ENCODE measurements at regions not wholly inside any gene's neighbourhood (a gene's known extent, or its start where the extent isn't known, plus 50 kb on each side); places are given as distances from the start of the nearest gene placed in this dataset.
"Not testable (repeated sequence)": the region's sequence is repeated elsewhere in the genome, so short reads cannot be mapped to it uniquely, and the experiment has no call there.

- H3K4me3 ChIP-seq = no peak overlapping the region
- H3K4me1 ChIP-seq = peaks cover 0 to 12% (median 4%) of the 10 kb centered on the region in 4 donors
- no peaks in the 10 kb centered on the region for H3K36me3 ChIP-seq
- WGBS = 99% methylated on average over 10 of the region's 10 CpGs
- TF ChIP-seq CTCF (IDR thresholded peaks at IDR 0.05) (no peak), POLR2A (IDR thresholded peaks at IDR 0.05; ENCODE audit: low read depth) (no peak), EP300 (IDR thresholded peaks at IDR 0.05) (no peak), POLR2AphosphoS5 (IDR thresholded peaks at IDR 0.05) (no peak)
- no peaks in the 10 kb centered on the region for H3K9me3 ChIP-seq
- no peak for DNase-seq (ENCODE audit: extremely low spot score)
- intact Hi-C loops (cut with DNase I) = no loop called here
- no peaks in the 10 kb centered on the region for H3K27me3 ChIP-seq
- peak overlapping the region in 3 of 4 donors; percentile 23 to 59 (median 28) for H3K27ac ChIP-seq (replicated peaks in 1 of 4)
These were observed 62.5 kb upstream of the CYP1B1 start for GRCh38 chr2:38138419-38138818.

DNA sequence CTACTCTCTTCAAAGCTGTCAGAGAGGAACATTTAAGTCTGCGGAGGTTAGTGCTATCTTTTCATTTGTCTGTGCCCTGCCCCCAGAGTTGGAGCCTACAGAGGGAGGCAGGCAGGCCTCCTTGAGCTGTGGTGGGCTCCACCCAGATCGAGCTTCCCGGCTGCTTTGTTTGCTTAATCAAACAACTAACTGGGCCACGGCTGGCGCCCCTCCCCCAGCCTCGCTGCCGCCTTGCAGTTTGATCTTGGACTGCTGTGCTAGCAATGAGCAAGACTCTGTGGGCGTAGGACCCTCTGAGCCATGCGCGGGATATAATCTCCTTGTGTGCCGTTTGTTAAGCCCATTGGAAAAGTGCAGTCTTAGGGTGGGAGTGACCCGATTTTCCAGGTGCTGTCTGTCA, 62.0 kb upstream of the CYP1B1 start:
- DNase-seq (ENCODE audit: extremely low spot score); H3K9me3 ChIP-seq; H3K27ac ChIP-seq (replicated peaks in 1 of 4); H3K4me3 ChIP-seq; H3K27me3 ChIP-seq; intact Hi-C loops (cut with DNase I); H3K36me3 ChIP-seq: not testable (repeated sequence)
- H3K4me1 ChIP-seq = peaks cover 0 to 12% (median 4%) of the 10 kb centered on the region in 4 donors
- 96% methylated on average over 12 of the region's 12 CpGs for WGBS

DNA sequence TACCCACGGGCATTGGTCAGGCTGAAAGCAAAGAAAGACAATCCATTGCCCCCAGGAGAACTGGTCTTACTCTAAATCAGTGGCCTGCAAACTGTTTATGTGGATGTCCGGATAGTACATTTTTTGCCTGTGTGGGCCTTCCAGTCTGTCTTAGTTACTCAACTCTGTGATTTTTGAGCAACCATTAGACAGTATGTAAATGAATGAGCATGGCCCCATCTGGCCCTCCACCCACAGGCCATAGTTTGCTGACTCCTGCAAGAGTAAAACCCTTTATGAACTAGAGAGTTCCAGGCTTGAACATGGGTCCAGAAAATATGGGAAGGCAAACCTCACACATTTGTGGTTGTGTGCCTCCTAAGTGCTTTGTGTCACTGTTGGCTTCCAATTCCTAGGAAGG, 55.7 kb upstream of the CYP1B1 start:
- Histone ChIP-seq H3K36me3 (no peaks in the 10 kb centered on the region), H3K9me3 (peaks cover 0 to 7% (median 0%) of the 10 kb centered on the region in 4 donors), H3K4me1 (peaks cover 0 to 12% (median 8%) of the 10 kb centered on the region in 4 donors), H3K27me3 (no peaks in the 10 kb centered on the region), H3K4me3 (no peak overlapping the region), H3K27ac (replicated peaks in 1 of 4) (no peak overlapping the region)
- TF ChIP-seq EP300 (IDR thresholded peaks at IDR 0.05) = no peak
- no peak for TF ChIP-seq POLR2AphosphoS5 (IDR thresholded peaks at IDR 0.05)
- DNase-seq (ENCODE audit: extremely low spot score) = no peak
- intact Hi-C loops (cut with DNase I) = no loop called here
- 87% methylated on average over 2 of the region's 2 CpGs for WGBS

- TF ChIP-seq POLR2AphosphoS5 (IDR thresholded peaks at IDR 0.05) (no peak), POLR2A (IDR thresholded peaks at IDR 0.05; ENCODE audit: low read depth) (no peak), EP300 (IDR thresholded peaks at IDR 0.05) (no peak), CTCF (IDR thresholded peaks at IDR 0.05) (no peak)
- no peaks in the 10 kb centered on the region for H3K36me3 ChIP-seq
- DNase-seq (ENCODE audit: extremely low spot score) = no peak
- no peak overlapping the region for H3K4me3 ChIP-seq
- peaks cover 0 to 7% (median 0%) of the 10 kb centered on the region in 4 donors for H3K9me3 ChIP-seq
- no peaks in the 10 kb centered on the region for H3K27me3 ChIP-seq
- peaks cover 0 to 12% (median 8%) of the 10 kb centered on the region in 4 donors for H3K4me1 ChIP-seq
- 85% methylated on average over 3 of the region's 3 CpGs for WGBS
- intact Hi-C loops (cut with DNase I) = no loop called here
- no peak overlapping the region for H3K27ac ChIP-seq (replicated peaks in 1 of 4)
These were observed 54.9 kb upstream of the CYP1B1 start for GRCh38 chr2:38130876-38131275.

GRCh38 chr2:38129987-38130386, 54.0 kb upstream of the CYP1B1 start:
- Histone ChIP-seq H3K27ac (replicated peaks in 1 of 4) (peak overlapping the region in 2 of 4 donors; percentile 17 to 25), H3K27me3 (no peaks in the 10 kb centered on the region), H3K9me3 (peaks cover 0 to 7% (median 0%) of the 10 kb centered on the region in 4 donors), H3K4me1 (peaks cover 0 to 12% (median 8%) of the 10 kb centered on the region in 4 donors), H3K4me3 (no peak overlapping the region), H3K36me3 (no peaks in the 10 kb centered on the region)
- intact Hi-C loops (cut with DNase I) = no loop called here
- TF ChIP-seq POLR2AphosphoS5 (IDR thresholded peaks at IDR 0.05) (no peak), POLR2A (IDR thresholded peaks at IDR 0.05; ENCODE audit: low read depth) (no peak), CTCF (IDR thresholded peaks at IDR 0.05) (no peak), EP300 (IDR thresholded peaks at IDR 0.05) (no peak)
- DNase-seq (ENCODE audit: extremely low spot score) = no peak
- 52% methylated on average over 3 of the region's 3 CpGs for WGBS

GRCh38 chr2:38129481-38129880, 53.5 kb upstream of the CYP1B1 start:
- Histone ChIP-seq H3K27me3 (no peaks in the 10 kb centered on the region), H3K27ac (replicated peaks in 1 of 4) (peak overlapping the region in 2 of 4 donors; percentile 17 to 25), H3K4me3 (no peak overlapping the region), H3K4me1 (peaks cover 0 to 12% (median 8%) of the 10 kb centered on the region in 4 donors), H3K9me3 (peaks cover 0 to 7% (median 0%) of the 10 kb centered on the region in 4 donors), H3K36me3 (no peaks in the 10 kb centered on the region)
- DNase-seq (ENCODE audit: extremely low spot score) = no peak
- TF ChIP-seq POLR2A (IDR thresholded peaks at IDR 0.05; ENCODE audit: low read depth) (no peak), POLR2AphosphoS5 (IDR thresholded peaks at IDR 0.05) (no peak), EP300 (IDR thresholded peaks at IDR 0.05) (no peak), CTCF (IDR thresholded peaks at IDR 0.05) (no peak)
- WGBS = 41% methylated on average over 1 of the region's 1 CpG
- intact Hi-C loops (cut with DNase I) = no loop called here
